WTC11 (cell line): ENCODE measurements at regions not wholly inside any gene's neighbourhood (a gene's known extent, or its start where the extent isn't known, plus 50 kb on each side); places are given as distances from the start of the nearest gene placed in this dataset.

Source experiments
- ATF3 ChIP-seq: sonication (generic); formaldehyde crosslinking; conservative IDR thresholded peaks from 2 replicates; pipeline ENCODE4 v1.8.1; 2022; ENCODE audit warnings: mild to moderate bottlenecking, missing genetic modification reagents
- CREM ChIP-seq: sonication (generic); formaldehyde crosslinking; IDR thresholded peaks from 2 replicates; pipeline ENCODE4 v1.8.1; 2022; ENCODE audit warnings: mild to moderate bottlenecking, missing genetic modification reagents, moderate library complexity

DNA sequence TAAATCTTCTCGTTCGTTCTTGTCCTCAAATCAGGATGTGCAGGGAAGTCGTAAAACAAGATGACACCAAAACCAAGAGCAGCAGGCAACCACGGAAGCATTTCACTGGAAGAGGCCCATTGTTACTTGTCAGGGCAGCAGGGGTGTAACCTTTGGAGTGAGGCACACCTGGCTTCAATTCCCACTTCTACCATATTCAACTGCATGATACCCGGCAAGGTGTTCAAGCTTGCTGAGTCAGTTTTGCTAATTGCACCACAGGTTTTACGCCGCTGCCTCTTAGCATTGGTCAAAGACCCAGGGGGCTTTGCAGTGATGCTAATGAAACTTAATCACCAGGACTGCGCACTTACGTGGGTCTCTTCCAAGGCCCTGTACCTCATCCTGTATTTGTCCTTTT is 50.0 kb upstream of the PTER start (continued):
- TF ChIP-seq ATF3 (CRISPR knock-in tag) (no peak), CREM (CRISPR knock-in tag) (0 out of 2 replicates have a peak, but pooled peaks have one; percentile 28)
